GM21381 (cell line): ENCODE measurements at regions not wholly inside any gene's neighbourhood (a gene's known extent, or its start where the extent isn't known, plus 50 kb on each side); places are given as distances from the start of the nearest gene placed in this dataset.
"Not testable (repeated sequence)": the region's sequence is repeated elsewhere in the genome, so short reads cannot be mapped to it uniquely, and the experiment has no call there.

ENCODE experiments used
- ATAC-seq: cut with Tn5 transposase; IDR thresholded peaks from one replicate; pipeline ENCODE4 v1.9.1; 2021; ENCODE audit warnings: mild to moderate bottlenecking, moderate library complexity; ENCODE audit not compliant: unreplicated experiment

- no peak for ATAC-seq
These were observed 156.8 kb upstream of the STS start for GRCh38 chrX:6990552-6991193.

GRCh38 chrX:6989858-6990257, 157.7 kb upstream of the STS start:
- no peak for ATAC-seq

GRCh38 chrX:6988694-6989093, 158.8 kb upstream of the STS start:
- not testable (repeated sequence) for ATAC-seq

GRCh38 chrX:6986915-6987314, 160.6 kb upstream of the STS start:
- no peak for ATAC-seq

- no peak for ATAC-seq
These were observed 162.0 kb upstream of the STS start for GRCh38 chrX:6985537-6985936.

GRCh38 chrX:6983207-6983955, 164.1 kb upstream of the STS start:
- ATAC-seq: no peak

GRCh38 chrX:6981718-6982406, 165.7 kb upstream of the STS start:
- no peak for ATAC-seq

- no peak for ATAC-seq
These were observed 166.5 kb upstream of the STS start for GRCh38 chrX:6980981-6981380.

GRCh38 chrX:6968231-6968630, 179.3 kb upstream of the STS start:
- ATAC-seq: no peak

GRCh38 chrX:6965729-6966128, 181.8 kb upstream of the STS start:
- ATAC-seq: no peak

- no peak for ATAC-seq
These were observed 185.5 kb upstream of the STS start for GRCh38 chrX:6962006-6962355.

- no peak for ATAC-seq
These were observed 186.1 kb upstream of the STS start for GRCh38 chrX:6961286-6962005.

GRCh38 chrX:6959006-6959405, 188.5 kb upstream of the STS start:
- ATAC-seq: no peak

GRCh38 chrX:6954836-6955235, 192.7 kb upstream of the STS start:
- ATAC-seq: no peak

- ATAC-seq: no peak
These were observed 201.3 kb upstream of the STS start for GRCh38 chrX:6946168-6946567.

GRCh38 chrX:6941041-6941440, 206.5 kb upstream of the STS start:
- no peak for ATAC-seq

GRCh38 chrX:6932942-6933341, 214.6 kb upstream of the STS start:
- ATAC-seq: not testable (repeated sequence)

- no peak for ATAC-seq
These were observed 217.1 kb upstream of the STS start for GRCh38 chrX:6930307-6930849.

- ATAC-seq: no peak
These were observed 223.0 kb upstream of the STS start for GRCh38 chrX:6924443-6925077.

- no peak for ATAC-seq
These were observed 229.8 kb upstream of the STS start for GRCh38 chrX:6917666-6918065.

- no peak for ATAC-seq
These were observed 237.3 kb upstream of the STS start for GRCh38 chrX:6910218-6910617.
